GM18861 (cell line): ENCODE measurements at regions not wholly inside any gene's neighbourhood (a gene's known extent, or its start where the extent isn't known, plus 50 kb on each side); places are given as distances from the start of the nearest gene placed in this dataset.

ENCODE experiments used
- ATAC-seq: cut with Tn5 transposase; IDR thresholded peaks from one replicate; pipeline ENCODE4 v1.9.1; 2021; ENCODE audit not compliant: unreplicated experiment

DNA sequence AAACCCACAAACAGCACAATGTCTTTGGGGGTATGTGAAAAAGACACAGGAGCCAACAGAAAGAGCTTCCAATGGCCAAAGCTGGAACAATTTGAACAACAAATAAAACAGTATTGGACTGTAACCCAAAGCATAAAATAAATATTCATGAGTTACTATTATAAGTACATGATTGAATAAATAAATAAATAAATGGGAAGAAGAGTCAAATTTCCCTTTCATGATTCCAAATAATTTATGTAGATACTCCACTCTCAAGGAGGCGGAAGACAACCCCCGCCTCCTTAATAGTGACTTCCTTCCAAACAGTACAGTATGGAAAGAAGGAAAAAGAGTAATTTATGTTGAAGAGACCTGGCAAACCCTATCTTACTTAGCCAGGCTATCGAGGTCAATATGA lies 124.4 kb upstream of the P2RY1 start:
- no peak for ATAC-seq

DNA sequence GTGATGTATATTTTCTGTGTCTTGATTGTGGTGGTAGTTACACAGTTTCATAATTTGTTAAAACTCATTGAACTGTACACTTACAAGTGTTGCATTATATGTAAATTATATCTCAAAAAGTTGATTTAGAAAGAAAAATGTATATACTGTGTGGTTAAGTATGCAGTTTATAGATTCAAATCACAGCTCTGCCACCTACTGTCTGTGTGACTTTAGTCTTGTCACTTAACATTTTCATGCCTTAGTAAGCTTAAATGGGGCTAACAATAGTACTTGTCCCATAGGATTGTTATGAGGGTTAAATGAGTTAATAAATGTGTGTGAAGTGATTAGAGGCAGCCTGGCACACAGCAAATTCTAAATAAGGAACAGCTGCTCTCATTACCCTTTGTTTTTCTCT lies 120.9 kb upstream of the P2RY1 start:
- ATAC-seq, result no peak

DNA sequence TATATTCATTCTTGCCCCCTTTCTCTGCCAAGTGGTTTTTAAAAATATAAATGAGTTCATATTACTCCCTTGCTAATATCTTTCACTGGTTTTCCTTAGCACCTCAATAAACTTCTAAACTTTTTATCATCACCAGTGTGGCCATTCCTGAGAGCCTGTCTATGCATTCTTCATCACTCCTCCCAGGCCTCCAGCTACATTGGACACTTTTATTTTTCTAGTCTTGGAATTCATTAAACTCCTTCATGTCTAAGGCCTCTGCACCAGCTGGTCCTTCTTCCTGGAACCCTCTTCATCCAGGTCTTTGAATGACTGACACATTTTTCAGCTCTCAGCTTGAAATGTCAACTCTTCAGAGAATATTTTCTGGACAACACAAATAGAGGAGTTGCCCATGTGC lies 120.4 kb upstream of the P2RY1 start:
- no peak for ATAC-seq

DNA sequence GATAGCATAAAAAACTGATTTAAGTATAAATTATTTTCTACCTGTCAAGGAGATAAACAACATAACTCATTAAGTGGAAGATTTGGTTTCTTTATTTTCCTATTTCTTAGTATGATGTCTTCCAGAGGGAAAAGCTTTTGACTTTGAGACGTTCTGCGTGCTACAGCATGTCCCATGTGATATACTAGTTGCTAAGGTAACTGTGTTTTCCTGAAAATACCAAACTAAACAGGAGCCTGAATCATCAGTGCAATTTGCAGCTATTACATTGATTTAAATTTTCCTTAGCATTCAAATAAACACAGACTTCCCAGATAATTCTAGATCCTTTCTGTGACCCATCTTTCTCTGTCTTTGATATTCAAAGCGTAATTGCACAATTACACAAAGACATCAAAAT lies 117.7 kb upstream of the P2RY1 start:
- ATAC-seq, result no peak

DNA sequence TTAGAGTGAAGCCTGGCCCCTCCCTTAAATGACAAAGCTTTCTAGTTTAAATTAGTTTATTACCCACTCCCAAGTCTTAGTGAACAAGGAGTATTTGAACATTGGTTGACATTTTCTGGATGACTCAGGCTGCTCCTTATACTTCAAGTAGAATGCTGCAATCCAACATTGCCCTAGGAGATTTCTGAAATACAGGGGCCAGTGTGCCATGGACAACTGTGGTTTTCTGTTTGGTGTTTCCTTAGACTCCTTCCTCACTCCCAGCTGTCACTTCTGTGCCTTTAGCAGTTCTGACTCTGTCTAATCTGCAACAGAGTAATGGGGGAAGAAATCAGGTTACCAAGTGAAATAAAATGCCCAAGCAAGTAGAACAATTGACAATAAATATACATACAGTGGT lies 116.1 kb upstream of the P2RY1 start:
- no peak for ATAC-seq

DNA sequence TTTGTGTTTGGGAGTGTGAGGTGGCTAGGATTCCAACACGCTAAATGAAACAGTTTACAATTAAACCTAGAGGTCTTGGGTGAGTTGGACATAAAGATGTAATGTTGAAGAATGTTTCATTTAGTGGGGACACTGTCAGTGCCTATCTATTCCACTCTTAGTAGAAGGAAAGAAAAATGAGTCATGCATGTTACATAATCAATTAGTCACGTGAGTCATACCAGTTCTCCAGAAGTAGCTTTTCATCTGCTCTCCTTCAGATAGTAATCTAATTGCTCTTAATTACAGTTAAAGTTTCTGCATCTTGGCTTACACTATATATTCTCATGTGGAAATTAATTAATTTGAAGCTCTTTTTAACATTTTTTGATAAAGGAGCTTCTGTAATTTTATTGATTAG lies 115.7 kb upstream of the P2RY1 start:
- no peak for ATAC-seq

DNA sequence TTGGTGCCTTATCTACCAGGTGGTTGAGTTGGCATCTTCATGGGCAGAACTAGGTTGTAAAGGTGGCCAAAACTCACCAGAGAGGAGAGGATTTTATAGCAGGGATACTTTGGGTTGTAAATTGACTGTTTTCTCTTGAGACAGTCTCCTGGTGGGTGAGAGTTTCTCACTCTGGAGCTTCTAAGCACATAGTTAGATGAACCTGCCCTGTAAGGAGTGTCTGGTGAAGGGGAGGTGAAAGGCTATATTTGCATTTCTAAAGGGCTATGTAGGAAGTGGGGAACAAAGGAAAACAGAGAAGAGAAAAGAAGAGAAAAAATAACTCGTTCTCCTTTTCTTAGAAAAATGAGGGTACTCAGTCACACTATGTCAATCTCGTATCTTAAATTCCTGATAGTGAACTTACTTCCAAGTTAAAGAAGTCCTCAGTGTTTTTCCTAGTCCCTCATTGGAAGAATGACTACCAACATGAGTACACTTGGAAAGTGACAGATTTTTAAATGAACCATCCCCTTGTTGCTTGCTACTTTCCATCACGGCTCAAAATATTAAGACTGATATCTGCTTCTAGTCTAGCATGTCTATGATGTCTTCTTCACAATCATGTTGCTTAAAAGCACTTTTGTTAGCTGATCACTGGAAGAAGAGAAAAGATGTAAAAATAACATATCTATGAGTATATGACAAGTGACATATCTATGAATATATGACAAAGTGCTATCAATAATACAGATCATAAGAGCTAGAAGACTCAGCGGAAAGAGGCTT lies 113.8 kb upstream of the P2RY1 start:
- ATAC-seq, result no peak

DNA sequence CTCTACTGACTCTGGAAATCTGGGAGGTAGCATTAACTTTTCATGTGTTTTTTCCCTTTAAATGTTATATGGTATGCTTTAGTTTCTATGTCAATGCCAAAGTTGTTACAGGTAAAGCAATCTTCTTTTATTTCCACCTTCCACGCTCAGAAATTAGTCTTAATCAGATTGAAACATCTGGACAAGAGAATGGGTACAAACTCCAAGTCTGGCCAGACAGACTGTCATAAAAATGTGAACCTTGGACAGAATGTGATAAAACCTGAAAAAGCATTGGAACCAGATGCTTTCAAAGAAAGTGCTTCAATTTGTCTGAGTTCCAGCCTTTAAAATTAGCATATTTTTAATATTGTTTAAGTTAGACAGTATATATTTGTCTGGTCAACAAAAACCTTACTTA lies 110.7 kb upstream of the P2RY1 start:
- ATAC-seq, result no peak

DNA sequence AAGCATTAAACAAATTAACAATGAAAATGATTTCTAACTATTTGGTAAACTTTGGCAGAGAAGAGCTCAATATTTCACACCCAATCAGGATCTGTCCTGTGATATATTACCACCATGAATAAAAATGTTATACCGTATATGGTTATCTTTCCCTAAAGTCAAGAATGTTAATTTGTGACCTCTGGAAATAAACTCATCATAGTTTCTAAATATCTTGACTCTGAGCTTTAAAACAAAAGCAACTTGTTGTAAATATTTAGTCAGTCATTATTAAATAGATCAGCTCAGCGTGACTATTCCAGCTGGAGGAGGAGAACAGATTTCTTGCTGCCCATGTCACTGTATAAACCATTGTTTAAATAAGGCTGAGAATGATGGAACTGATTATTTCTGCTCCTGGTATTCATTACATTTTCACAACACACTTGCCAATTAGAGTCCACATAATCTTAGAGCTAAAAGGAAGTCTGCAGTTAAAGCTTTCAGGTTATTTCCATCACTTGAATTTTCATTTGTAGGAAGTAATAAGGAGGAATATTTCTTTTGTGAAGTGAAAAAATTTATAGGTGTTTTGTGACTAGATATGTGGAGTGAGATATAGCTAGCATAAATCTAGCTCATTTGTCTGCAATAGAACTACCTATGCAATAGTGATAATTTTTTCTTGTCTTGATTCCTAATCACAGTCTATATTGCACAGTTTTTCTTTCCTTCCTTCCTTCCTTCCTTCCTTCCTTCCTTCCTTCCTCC lies 106.5 kb upstream of the P2RY1 start:
- no peak for ATAC-seq

DNA sequence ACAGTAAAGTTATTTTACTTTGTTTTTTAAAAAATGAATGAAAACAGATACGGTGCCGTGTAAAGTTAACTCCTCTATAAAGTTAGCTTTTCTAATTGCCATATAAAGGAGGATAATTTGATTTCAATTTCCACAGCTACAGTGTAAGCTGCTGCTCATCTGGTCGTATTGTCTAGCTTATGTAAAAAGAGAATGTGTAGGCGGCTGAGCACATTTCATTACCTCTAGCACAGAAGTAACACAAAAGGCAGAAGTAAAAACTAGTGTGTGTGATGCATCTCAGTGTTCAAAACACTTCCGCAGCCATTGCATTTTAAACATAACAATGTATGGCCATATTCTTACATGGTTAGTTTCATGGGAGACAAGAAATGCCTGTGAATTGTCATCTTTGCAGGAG lies 105.0 kb upstream of the P2RY1 start:
- ATAC-seq, result peak; percentile 60

DNA sequence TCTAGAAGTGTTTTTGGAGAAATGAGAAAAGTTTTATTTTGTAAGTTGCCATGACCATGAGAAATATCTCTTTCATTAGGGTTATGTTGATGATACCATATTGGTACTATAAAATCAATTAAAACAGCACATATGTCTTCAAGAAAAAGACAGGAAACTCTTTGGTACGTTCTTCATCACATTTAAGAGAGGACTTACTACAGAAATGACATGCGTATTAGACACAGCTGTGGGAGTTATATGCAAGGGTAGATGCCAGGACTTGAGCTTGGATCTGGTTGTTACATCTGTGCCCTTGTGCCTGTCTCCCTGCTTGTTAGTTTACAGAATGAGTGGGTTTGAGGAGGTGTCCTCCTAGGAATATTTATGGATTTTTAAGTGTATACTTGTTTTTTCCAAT lies 103.4 kb upstream of the P2RY1 start:
- no peak for ATAC-seq

DNA sequence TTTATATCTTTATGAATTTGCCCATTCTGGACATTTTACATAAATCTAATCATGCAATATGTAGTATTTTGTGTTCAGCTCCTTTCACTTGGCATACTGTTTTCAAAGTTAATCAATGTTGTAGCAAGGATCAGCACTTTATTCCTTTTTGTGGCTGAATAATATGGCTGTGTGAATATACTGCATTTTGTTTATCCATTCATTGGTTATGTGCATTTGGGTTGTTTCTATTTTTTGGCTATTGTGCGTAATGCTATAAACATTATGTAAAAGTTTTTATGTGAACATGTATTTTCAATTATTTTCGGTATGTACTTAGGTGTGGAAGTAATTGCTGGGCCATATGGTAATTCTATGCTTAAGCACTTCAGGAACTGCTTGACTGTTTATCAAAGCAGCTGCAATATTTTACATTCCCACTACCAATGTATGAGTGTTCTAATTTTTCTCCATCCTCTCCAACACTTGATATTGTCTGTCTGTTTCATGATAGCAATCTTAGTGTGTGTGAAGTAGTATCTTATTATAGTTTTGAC lies 101.3 kb upstream of the P2RY1 start:
- no peak for ATAC-seq

DNA sequence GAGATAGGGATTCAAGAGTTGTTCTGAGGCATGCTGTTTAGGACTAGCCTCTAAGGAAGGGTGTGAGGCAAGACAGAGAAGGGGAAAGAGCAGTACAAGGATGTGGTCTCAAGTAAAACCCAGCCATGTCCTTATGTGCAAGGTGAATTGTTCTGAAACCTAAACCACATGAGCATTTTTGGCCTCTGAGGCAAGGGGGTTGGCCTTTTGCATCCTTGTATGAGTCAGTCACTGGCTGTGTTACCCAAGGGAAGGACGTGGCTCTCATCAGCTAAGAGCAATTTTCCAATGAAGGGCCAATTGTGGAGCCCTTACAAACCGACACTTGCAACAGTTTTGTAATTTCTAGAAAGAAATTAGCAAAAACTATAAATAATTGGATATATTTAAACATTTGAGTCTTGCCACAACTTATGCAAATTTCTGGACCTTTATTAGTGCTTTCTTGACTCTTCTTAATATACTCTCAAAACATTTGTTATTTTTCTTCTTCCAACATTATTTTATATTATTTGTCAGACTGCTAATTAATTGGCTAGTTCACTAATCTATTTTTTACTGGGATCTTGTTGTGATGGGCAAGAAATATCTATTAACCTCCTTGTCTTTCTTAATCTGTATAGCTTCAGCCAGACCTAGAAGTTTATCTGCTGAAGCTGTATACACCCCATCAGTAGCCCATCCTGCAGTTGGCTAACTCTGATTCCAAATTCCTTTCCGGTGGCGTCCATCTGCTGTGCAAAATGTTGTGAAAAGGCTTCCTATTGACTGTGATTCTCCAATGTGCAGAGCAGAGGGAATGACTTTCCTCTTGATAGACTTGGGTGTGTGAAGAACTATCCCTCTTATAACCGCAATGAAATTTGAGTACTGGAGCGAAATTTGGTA lies 97.7 kb upstream of the P2RY1 start:
- ATAC-seq, result peak; percentile 99

DNA sequence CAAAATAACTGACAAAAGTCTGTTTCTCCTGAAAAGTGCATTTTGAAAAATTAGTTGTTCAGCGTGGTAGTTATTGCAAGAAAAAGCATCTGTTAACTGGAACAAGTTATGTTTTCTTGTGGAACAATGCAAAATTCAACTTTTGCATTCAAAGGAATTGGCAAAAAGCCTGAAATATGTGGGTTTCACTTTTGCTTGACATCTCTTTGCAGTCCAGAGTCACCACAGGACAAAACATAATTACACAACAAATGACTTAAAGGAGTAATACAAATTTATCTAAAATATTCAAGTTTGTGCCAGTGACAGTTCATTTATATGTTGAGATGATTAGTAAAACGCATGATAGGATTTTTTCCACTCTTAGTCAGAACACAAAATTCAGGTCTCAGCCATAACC lies 96.3 kb upstream of the P2RY1 start:
- ATAC-seq, result no peak

DNA sequence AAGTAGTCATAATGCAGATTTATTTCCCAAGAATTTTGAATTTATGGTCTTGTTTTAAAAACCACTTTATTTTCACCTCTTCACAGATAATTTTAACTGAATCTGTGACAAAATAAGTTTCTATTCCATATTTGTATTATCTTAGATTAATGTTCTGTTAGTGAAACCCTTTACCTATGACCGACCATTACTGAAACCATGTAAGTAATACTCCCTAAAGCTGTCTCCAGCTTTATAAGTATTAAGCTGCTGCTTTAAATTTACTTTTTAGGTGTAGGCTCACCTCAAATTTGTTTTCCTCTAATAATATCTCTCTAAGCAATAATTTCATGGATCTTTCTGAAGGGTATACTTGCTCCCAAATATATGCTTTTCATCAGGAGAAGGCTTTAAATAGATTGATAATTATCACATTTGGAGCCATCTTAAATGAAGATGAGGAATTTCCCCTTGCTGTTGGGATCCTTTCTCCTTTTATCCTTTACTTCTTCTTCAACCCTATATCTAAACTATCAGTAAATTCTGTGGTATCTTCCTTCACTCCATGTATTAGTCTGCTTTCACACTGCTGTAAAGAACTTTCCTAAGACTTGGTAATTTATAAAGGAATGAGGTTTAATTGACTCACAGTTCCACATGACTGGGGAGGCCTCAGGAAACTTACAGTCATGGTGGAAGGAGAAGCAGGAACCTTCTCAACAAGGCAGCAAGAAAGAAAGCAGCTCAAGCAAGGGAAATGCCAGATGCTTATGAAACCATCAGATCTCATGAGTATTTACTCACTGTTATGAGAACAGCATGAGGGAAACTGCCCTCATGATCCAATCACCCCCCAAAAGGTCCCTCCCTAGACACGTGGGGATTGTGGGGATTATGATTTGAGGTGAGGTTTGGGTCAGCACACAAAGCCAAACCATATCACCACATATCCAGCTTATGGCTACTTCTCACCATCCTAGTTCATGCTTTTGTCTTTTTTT lies 92.3 kb upstream of the P2RY1 start:
- no peak for ATAC-seq

DNA sequence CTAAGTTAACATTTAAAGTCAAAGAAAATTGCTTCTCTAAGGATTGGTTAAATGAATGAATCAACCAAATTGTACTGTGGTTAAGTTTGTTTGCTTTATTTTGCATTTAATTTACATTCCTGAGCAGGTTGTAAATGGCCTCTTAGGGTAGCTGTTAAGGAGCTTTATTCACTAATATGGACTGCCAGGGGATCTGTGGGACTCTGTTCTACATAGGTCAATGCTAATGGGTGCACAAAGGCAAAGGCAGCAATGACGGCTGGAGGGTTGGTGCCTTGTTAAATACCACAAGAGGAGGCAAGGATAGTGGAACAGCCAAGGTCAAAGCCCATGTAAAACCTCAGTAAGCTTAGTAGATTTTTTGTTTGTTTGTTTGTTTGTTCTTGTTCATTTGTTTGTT lies 89.3 kb upstream of the P2RY1 start:
- no peak for ATAC-seq

DNA sequence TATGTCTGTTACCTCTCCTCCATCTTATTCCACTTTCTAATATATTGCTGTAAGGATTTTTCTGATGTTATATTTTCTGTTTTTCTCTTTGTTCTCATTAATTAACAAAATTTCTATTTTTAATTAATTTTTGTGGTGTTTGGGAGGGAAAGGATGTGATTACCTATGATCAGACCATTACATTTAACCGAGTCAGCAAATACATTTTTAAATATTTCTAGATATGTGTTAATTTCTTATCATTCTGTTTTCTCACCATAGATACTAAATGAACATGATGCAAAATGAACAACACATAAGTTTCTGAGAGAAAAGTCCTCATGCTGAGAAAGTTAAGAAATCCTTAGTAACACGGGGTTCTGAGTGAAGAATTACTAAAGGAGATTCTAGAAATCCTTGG lies 80.6 kb upstream of the P2RY1 start:
- no peak for ATAC-seq

DNA sequence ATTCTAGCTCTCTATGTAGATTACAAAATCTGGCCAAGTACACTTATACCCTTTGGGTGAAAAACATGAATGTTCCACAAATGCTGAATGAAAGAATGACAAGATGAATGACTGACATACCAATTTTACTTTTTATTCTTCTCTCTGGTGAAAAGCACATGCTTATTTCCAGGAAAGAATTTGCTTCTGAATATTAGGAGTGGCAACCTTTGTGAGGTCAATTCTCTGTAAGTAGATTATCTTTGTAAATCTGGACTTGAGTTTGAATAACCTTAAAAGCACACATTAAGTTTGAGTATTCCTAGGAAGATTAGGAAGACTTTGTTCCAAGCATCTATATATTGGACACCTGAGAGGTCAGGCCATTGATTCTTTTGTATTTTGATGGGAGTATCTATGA lies 78.1 kb upstream of the P2RY1 start:
- ATAC-seq, result no peak

DNA sequence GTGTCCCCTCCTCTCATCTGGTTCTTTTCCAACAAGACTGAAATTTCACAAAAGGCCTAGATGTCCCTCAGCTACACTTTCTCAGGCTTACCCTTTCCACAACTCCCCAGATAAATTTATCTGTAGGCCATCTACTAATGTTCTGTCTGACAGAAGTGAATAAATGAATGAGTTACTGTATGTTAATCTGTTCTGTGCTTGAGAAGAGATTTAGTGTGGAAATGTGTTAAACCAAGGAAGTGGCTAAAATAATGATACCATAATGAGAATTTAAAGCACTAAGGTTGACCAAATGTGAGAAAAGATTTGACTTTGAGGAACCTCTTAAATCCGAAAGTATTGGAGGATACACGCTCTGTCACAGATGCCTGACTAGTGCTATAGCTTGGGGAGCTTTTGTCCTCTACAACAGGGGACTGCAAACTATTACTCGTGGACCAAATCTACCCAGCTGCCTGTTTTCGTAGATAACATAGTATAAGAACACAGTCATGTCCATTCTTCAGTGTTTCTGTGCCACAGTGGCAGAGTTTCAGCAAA lies 74.8 kb upstream of the P2RY1 start:
- peak; percentile 91 for ATAC-seq

DNA sequence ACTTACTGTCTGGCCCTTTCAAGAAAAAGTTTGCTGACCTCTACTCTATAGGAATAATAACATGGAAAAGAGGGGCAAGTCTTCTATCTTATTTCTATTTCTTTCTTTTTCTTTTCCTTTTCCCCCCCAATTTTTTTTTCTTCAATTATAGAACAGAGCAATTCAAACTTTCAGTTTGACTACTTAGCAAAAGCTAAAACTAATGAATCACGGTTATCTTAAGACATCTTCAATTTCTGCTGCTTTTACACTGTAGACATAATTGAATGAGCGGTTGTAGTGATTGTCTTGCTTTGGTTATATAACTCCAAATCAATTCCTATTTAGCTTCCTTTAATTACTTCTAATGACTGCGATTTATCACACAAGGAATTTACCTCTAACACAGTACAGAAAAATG lies 74.3 kb upstream of the P2RY1 start:
- ATAC-seq, result no peak
